ENCODE measurements at regions not wholly inside any gene's neighbourhood (a gene's known extent, or its start where the extent isn't known, plus 50 kb on each side); places are given as distances from the start of the nearest gene placed in this dataset.

GRCh38 chr5:82804155-82804690 is 273.0 kb downstream of the TMEM167A start:
- ATAC-seq = no peak
- H3K27ac ChIP-seq = no peak overlapping the region
- H3K27me3 ChIP-seq (ENCODE audit: insufficient read depth in 3 of 3, low read length in 2 of 3) = no peaks in the 10 kb centered on the region
- DNase-seq = no peak
- H3K9me3 ChIP-seq = no peaks in the 10 kb centered on the region
- WGBS, 3 donors = 82 to 89% (median 88%) methylated on average over 3 of the region's 3 CpGs
- H3K4me1 ChIP-seq = no peaks in the 10 kb centered on the region
- no peak for TF ChIP-seq CTCF (IDR thresholded peaks at IDR 0.05)
- H3K4me3 ChIP-seq = no peak overlapping the region
- intact Hi-C loops (cut with DNase I) = no loop called here
- H3K36me3 ChIP-seq (ENCODE audit: insufficient read depth in 1 of 2, low read depth in 1 of 2) = no peaks in the 10 kb centered on the region

- H3K4me1 ChIP-seq = no peaks in the 10 kb centered on the region
- WGBS, 3 donors = 55 to 64% (median 57%) methylated on average over 3 of the region's 3 CpGs
- no peaks in the 10 kb centered on the region for H3K27me3 ChIP-seq (ENCODE audit: insufficient read depth in 3 of 3, low read length in 2 of 3)
- intact Hi-C loops (cut with DNase I) = no loop called here
- no peak overlapping the region for H3K27ac ChIP-seq
- ATAC-seq (no peak), DNase-seq (no peak)
- no peak overlapping the region for H3K4me3 ChIP-seq
- TF ChIP-seq CTCF (IDR thresholded peaks at IDR 0.05) = no peak
- no peaks in the 10 kb centered on the region for H3K9me3 ChIP-seq
- H3K36me3 ChIP-seq (ENCODE audit: insufficient read depth in 1 of 2, low read depth in 1 of 2) = no peaks in the 10 kb centered on the region
Measured at GRCh38 chr5:82802954-82803353, 274.2 kb downstream of the TMEM167A start.

GRCh38 chr5:82800826-82801225 is 276.4 kb downstream of the TMEM167A start:
- ATAC-seq (no peak), DNase-seq (no peak)
- Histone ChIP-seq H3K4me3 (no peak overlapping the region), H3K27ac (no peak overlapping the region), H3K9me3 (no peaks in the 10 kb centered on the region), H3K27me3 (ENCODE audit: insufficient read depth in 3 of 3, low read length in 2 of 3) (no peaks in the 10 kb centered on the region), H3K36me3 (ENCODE audit: insufficient read depth in 1 of 2, low read depth in 1 of 2) (no peaks in the 10 kb centered on the region), H3K4me1 (no peaks in the 10 kb centered on the region)
- TF ChIP-seq CTCF (IDR thresholded peaks at IDR 0.05) = no peak
- WGBS, 3 donors = 80 to 89% (median 81%) methylated on average over 1 of the region's 1 CpG
- intact Hi-C loops (cut with DNase I) = no loop called here

- DNase-seq (no peak), ATAC-seq (no peak)
- Histone ChIP-seq H3K36me3 (ENCODE audit: insufficient read depth in 1 of 2, low read depth in 1 of 2) (no peaks in the 10 kb centered on the region), H3K4me1 (no peaks in the 10 kb centered on the region), H3K27me3 (ENCODE audit: insufficient read depth in 3 of 3, low read length in 2 of 3) (no peaks in the 10 kb centered on the region), H3K27ac (no peak overlapping the region), H3K9me3 (no peaks in the 10 kb centered on the region), H3K4me3 (no peak overlapping the region)
- intact Hi-C loops (cut with DNase I) = no loop called here
- WGBS, 3 donors = 47 to 56% (median 47%) methylated on average over 5 of the region's 5 CpGs
- no peak for TF ChIP-seq CTCF (IDR thresholded peaks at IDR 0.05)
Measured at GRCh38 chr5:82799361-82800077, 277.7 kb downstream of the TMEM167A start.

GRCh38 chr5:82798676-82799075 is 278.5 kb downstream of the TMEM167A start:
- no peaks in the 10 kb centered on the region for H3K4me1 ChIP-seq
- no peak for TF ChIP-seq CTCF (IDR thresholded peaks at IDR 0.05)
- H3K4me3 ChIP-seq = no peak overlapping the region
- intact Hi-C loops (cut with DNase I) = no loop called here
- 17 to 41% (median 24%) methylated on average over 2 of the region's 2 CpGs for WGBS, 3 donors
- ATAC-seq (no peak), DNase-seq (no peak)
- H3K27me3 ChIP-seq (ENCODE audit: insufficient read depth in 3 of 3, low read length in 2 of 3) = no peaks in the 10 kb centered on the region
- H3K27ac ChIP-seq = no peak overlapping the region
- no peaks in the 10 kb centered on the region for H3K9me3 ChIP-seq
- no peaks in the 10 kb centered on the region for H3K36me3 ChIP-seq (ENCODE audit: insufficient read depth in 1 of 2, low read depth in 1 of 2)

Data from psoas muscle (tissue), 7 donors.